Stimulated activated CD4-positive, alpha-beta T cell treated with anti-CD3 and anti-CD28 coated beads, Interleukin-4, amount 100 ng/mL, for 48 hours (primary cell): ENCODE measurements at regions not wholly inside any gene's neighbourhood (a gene's known extent, or its start where the extent isn't known, plus 50 kb on each side); places are given as distances from the start of the nearest gene placed in this dataset.
"Not testable (repeated sequence)": the region's sequence is repeated elsewhere in the genome, so short reads cannot be mapped to it uniquely, and the experiment has no call there.

Experiments
- DNase-seq, 2 donors: peaks; one replicate each; pipeline ENCODE4 v3.0.0-alpha.2; 2020; ENCODE audit warnings: low read depth in 2 of 2

DNA sequence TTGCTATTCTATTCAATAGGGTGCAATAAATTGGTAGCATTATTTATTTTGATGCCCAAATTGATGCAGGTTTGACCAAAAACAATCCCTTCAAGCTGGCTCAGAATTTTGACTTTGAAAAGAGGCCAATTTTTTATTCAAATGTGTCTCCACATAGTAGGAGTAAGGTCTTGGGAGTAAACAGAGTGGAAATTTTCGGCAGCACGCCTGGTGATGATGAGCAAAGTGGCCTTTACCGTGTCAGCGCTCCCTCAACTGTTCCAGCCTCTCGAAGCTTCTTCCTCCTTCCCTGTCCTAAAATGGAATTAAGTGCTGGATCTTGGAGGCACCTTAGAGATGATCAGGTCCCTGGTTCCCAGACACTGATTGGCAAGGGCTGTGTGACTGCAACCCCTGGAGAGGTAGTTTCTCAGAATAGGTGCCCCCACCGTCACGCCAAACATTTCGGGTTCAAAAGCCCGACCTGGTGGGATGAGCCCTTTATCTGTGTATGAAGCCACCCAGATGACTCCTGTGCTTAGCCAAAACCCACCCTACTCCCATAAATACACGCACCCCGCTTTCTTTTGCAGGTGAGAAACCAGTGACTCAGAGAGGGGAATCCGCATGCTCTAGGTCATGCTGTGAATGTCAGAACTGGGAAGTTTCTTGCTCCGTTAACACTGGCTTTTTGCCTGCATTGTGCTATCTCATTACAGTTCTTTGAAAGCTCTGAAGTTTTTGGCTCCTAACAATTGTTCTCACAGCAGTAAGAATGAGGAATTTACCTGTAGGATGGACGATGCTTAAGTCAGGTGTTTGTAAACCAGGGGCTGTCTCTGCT is 89.1 kb downstream of the CRYGS start:
- no peak for DNase-seq

DNA sequence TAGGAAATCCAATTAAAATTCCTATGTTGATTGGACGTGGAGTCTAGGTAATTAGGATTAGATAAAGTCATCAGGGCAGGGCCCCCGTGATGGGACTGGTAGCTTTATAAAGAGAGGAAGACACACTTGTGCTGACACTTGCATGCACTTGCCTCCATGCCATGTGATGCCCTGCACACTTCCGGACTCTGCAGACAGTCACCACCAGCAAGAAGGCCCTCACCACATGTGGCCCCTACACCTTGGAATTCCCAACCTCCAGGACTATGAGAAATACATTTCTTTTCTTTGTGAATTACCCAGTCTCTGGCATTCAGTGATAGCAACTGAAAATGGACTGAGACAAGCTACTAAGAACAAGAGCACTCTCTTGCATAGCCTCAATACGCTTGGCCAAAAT is 90.6 kb downstream of the CRYGS start:
- DNase-seq, result no peak

DNA sequence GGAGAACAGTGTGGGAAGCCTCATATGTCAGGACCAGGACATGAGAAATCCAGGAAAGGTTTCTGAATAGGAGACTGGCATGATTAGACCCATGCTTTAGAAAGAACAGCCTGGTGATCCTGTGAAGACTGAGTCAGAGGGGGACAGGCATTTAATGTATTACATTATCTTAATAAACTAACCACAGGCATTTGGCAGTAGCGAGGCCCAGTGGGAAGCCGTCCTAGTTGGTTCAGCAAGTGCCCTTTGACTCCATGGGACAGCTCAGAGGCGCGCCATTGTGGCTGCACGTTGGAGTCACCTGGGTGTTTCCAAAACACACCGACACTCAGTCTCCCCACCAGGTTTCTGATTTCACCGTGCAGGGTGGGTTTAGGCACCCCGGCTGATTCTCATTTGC is 90.5 kb upstream of the DGKG start:
- no peak for DNase-seq

DNA sequence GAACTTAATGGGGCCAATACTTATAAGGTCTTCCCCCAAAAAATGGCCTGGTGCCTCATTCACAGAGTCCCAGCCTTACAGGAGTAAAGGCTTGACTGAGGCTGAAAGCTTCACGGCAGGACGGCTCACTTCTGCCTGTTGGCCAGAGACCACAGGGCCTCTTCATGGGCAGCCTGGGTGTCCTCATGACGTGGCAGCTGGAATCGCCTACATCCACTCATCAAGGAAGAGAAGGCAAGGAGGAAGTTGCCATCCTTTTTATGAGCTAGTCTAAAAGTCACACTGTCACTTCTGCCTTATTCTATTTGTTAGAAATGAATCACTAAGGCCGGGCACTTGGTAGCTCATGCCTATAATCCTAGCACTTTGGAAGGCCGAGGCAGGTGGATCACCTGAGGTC is 89.3 kb upstream of the DGKG start:
- no peak for DNase-seq

DNA sequence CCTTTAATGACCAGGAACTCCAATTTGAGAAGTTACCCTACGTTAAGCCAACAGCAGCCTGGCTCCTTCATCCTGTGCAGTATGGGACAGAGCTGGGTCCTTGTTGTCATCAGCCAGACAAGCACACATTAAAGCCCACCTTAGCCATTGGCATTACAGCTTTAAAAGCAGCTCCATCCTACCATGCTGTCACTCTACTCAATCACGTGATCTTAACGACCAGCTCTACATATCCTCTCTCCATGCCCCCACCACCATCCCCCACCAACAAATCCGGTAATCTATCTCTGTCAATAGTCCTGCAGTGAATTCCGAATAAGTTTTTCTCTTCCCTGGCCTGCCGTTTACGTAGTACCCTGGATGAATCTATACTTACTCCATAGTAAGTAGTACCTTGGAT is 82.9 kb upstream of the DGKG start:
- no peak for DNase-seq

DNA sequence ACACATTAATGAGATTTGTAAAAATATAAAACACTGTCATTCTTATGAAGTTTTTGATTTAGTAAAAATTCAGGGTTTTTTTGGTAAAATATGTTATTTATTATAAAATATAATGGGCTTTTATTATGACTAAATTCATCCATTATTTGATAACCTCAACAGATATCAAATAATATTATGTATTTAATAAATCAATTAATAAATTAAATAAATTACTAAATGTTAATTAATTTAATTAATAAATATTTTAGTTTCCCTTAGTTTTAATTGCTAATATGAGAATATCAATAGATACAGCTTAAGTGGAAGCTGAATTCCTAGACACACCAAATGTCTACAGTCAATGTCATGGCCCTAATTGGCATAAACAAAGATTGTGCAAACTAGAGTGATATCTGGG is 82.3 kb upstream of the DGKG start:
- DNase-seq, result no peak

DNA sequence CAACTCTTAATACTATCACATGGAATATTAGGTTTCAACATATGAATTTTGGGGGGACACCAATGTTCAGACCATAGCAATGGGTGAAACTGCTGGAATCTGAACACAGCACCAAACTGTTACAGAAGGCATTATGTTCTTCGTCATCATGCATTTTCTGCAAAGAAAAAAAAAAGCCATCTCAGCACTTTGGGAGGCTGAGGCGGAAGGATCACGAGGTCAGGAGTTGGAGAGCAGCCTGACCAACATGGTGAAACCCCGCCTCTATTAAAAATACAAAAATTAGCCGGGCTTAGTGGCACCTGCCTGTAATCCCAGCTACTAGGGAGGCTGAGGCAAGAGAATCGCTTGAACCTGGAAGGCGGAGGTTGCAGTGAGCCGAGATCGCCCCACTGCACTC is 80.9 kb upstream of the DGKG start:
- not testable (repeated sequence) for DNase-seq

DNA sequence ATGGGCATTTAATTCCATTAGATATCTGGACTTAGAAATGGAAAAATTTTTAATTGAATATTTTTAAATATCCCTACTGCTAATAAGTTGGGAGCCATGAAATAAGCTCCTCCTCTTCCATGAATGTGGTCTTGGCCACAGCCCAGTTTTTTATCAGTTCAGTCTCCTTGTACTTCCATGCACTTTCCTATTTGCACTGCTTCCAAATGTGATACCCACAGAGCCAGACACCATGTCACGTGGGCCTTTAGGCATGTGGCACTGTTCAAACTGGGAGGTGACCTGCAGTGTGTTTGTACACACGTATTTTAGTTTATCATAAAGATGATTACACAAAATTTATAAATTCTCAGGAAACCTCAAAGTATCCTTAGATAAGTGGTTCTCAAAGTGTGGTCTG is 80.1 kb upstream of the DGKG start:
- DNase-seq, result no peak

DNA sequence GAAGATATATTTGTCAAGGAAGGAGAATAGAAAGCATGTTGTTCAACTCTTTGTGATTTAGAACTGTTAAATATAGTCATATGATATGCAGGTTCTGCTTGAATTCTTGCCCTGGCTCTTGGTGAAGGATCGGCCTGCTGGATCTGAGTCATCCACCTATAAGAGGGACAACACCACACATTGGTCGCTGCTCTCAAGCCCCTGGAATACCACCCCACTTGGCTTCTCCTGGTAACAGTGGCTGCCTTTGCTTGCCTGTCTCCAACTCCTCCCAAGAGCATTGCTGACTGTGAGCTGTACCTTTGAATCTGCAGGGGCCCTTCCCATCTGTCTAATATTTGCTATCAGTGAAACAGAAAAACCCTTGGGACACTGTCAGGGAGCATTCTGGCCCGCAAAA is 78.9 kb upstream of the DGKG start:
- no peak for DNase-seq

DNA sequence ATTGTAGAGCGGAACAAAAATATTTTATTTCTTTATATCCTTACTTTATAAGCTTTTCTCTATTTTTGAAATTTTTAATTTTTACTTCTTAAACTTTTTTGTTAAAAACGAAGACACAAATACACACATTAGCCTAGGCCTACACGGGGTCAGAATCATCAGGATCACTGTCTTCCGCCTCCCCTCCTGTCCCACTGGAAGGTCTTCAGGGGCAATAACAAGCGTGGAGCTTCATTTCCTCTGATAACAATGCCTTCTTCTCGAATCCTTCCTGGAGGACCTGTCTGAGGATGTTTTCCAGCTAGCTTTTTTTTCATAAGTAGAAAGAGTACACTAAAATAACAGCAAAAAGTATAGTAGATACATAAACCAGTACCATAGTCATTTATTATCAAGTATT is 77.7 kb upstream of the DGKG start:
- no peak for DNase-seq

DNA sequence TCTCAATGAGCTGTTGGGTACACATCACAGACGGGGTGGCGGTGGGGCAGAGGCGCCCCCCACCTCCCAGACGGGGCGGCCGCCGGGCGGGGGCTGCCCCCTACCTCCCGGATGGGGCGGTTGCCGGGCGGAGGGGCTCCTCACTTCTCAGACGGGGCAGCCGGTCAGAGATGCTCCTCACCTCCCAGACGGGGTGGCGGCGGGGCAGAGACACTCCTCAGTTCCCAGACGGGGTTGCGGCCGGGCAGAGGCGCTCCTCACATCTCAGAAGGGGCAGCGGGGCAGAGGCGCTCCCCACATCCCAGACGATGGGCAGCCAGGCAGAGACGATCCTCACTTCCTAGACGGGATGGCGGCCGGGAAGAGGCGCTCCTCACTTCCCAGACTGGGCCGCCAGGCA is 73.3 kb upstream of the DGKG start:
- DNase-seq, result not testable (repeated sequence)

DNA sequence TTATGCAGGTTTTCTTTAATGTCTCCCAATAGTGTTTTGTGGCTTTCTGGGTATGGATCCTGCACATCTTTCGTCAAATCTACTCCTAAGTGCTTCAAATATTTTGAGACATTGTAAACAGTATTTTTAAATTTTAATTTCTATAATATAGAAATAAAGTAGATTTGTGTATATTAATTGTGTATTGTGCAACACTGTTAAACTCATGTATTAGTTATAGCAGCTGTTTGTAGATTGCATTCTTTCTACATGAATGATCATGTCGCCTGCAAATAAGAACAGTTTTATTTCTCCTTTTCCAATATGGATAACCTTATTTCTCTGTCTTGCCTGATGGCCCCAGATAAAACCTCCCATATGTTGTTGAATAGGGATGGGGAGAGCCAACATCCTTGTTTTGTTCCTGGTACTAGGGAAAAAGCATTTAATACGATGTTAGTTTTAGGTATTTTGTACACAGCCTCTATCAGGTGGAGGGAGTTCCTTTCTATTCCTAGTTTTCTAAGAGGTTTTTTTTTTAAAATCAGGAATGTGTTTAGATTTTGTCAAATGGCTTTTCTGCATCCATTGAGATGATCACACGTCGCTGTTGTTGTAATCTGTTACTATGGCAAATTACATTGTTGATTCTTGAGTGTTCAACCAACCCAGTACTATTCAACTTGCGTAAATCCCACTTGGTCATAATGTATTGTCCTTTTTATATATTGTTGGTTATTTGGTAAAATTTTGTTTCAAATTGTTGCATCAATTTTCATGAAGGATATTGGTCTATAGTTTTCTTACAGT is 71.1 kb upstream of the DGKG start:
- no peak for DNase-seq

DNA sequence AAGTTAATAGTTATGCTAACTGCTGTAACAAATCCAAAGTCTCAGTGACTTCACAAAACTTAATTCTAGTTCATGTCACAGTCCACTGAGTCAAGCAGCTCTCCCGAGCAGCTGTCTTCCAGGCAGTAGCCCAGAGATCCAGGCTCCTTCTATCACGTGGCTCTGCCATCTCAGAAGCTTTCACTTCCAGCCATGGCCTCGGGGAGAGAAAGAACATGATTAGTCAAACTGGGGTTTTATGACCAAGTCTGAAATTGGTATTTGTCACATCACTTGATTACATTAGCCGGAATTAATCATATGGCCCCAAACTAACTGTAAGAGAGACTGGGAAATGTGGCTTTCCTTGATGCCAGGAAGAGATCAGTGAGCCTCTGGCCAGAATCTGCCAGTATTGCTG is 70.2 kb upstream of the DGKG start:
- DNase-seq, result no peak

DNA sequence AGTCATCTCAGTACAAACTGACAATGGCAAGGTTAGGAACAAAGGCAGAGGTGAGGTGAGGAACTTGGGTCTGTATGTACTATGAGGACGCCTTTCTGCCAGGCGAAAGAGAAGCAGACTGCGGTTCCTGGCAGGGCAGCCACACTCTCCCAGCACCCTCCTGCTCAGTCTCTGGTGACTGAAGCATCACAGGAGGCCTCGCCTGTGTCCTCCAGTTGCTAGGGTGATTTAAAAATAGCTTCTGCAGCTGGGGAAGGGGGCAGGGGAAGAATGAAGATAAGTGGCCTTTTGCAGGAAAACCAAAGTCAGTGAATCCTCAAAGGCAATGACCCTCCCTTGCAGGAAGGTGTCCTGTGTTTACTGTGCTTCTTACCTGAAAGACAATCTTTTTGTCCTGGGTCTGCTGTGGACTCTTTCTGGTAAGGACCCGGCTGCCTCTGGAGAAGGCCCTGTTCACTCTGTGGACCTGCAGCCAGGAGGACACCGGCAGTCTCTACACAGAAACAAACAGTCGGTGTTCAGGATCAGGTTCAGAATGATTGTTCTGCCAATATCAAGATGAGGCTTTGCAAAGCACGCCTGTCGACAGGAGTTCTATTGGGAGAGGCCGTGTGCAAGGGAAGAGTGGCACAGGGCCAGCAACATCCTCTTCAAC is 65.7 kb upstream of the DGKG start:
- DNase-seq, result no peak

DNA sequence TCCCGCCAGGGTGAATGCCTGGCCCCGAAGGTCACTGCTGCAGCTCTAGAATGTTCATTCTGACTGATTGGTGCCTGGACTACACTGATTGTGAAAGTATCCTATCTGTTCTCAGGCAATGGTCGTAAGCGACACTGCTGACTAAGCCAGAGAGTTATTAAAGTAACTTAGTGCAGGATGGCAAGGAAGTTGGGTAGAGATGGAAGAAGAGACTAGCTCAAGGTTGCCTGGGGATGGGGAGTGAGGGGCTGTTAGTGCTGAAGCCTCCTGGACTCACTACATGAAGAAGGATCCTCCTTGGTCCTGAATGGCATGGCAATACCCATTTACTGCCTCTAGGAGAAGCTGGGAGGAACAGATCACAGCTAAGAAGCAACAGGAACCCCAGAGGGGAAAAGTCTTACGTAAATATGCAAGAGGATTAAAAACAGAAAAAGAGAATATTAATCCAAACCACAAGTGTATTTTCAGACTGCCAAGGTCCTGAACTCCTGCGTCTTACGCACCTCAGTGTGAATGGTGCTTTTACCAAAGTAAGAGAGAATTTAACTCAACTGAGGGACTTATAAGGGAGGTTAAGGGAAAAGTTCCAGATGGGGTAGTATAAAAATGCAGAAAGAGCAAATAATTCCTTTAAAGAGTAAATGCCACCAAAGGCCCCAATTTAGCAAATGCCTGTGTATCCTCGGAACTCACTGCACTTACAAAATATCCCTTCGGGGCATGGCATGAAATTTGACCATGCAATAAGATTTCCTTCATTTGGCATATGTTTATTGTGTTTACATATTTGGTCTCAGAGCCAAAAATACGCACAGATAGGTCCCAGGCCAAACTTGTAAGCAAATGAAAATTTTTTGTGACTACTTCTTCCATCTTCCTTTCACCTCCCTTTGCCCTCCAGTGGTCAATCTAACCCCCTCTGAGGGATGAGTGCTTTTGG is 64.0 kb upstream of the DGKG start:
- DNase-seq, result no peak

DNA sequence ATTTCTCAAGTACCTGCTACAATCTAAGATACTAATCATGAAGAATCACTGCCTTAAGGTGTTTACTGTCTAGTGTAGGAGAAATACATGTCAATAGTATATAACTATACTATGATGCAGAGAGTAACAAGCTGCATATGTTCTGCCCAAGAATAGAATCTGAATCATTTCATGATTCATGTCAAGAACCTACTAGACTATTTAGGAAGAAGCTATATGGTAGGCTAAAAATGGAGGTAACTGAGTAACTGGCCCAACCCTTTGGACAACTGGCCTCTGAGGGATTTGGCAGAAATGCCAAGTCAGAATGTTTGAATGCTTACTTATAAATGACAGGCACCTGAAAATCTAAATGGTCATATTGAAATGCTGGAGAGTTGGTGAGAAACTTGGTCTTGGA is 59.9 kb upstream of the DGKG start:
- no peak for DNase-seq

DNA sequence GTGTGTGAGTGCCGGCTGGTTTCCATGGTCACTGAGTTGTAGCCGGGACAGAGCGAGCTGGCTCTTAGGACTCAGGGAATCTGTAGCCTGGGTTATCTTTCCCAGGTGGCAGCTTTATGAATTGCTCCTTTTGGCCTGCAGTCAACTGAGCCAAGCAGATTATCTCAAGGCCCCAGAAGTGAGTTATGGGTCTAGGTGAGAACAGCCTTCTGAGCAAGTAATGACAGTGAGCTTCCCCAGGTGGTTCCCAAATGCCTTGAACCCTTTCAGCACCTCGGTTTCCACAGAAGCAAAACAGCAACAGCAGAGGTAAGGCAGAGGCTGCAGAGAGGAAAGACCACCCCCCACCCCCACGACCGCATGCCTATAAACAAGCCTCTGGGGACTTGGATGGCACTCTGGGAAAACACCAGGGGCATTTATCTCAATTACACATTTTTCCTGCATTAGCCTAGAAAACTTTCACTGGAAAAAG is 56.7 kb upstream of the DGKG start:
- DNase-seq, result no peak

DNA sequence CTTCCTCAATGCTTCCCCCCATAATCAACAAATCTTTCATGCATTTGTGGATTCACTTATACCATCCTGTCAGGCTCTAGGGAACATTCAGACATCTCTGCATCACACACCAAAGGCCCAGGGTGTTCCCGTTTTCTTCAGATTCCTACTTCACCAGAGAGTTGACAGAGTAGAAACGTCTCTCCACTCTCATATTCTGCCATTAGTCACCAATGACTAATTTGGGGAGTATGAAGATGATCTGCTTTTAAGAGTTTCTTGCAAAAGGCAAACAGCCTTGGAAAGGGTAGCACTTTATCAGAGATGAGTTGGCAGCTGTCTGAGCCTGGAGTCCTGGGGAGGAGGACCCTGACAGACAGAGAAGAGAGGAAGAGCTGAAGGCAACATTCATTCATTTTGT is 55.8 kb upstream of the DGKG start:
- no peak for DNase-seq

DNA sequence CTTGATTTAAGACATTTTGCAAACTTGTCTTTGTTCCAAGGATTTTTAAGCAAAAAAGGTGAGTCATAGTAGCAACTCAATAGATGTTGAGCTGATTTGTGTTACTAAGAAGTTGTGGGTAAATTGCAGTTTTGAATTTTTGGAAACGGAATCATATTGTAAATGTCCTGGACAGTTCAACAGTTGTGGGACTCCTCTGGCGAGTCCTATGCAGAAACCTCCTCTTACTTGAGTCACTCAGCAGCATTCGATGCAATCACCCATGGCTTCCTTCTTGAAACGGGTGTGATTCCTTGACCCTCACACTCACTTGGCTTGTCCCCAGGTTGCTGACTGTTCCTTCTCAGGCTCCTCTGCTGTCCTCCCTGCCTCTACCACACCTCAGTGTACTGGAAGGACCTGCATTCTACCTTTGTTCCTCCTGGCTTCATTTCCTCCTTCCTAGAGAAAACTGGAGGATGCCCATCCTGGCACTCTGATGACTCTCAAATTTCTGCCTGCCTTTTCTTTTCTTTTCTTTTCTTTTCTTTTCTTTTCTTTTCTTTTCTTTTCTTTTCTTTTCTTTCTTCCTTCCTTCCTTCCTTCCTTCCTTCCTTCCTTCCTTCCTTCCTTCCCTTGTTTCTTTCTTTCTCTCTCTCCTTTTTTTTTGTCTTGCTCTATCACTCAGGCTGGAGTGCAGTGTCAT is 52.8 kb upstream of the DGKG start:
- no peak for DNase-seq

DNA sequence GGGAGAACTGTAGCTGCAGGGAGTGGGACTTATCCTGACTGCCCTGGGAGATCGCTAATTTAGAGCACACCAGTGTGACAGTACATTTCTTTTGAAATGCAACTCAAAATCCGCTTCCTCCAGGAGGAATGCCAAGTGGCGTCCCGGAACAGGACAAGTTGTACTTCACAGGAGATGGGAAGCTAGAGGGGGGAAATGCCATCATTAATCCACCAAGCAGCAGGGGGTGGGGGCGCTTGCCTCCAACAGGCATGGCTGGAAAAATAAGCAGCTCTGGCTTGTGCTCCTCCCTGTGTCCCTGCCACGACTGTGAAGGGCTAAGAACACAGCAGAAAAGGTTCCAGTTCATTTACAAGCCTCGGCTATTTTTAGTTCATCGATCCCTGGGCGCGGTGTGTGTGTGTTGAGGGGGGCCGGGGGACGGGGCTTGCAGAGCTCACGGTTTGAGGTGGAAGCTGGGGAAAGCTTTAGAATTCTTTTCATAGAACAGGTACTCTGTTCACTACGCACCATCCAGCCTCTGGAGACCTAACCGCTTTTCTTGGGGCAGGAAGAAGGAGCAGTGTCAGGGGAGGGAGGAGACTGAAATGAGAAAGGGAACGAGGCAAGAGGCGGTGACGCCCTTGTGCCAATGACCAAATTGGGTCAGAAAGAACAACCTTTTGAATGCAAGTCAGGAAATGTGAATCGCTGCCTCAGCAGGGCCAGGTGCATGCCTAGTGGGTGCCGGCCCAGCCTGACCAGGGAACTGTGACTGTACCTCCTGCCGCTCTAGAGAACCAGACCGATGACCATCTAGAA is 51.8 kb upstream of the DGKG start:
- DNase-seq, result no peak
